ENCODE measurements at regions not wholly inside any gene's neighbourhood (a gene's known extent, or its start where the extent isn't known, plus 50 kb on each side); places are given as distances from the start of the nearest gene placed in this dataset.

- H3K36me3 ChIP-seq (ENCODE audit: control insufficient read depth in 2 of 2, extremely low read depth in 1 of 2, insufficient read depth in 2 of 2, low read length in 2 of 2) = no peaks in the 10 kb centered on the region
- TF ChIP-seq GATA2 (IDR thresholded peaks at IDR 0.05; ENCODE audit: insufficient read depth, insufficient read length, low read depth, low read length) (no peak), CTCF (IDR thresholded peaks at IDR 0.05; ENCODE audit: extremely low read depth in 1 of 2, insufficient read depth in 1 of 2, low read depth in 1 of 2, low read length in 2 of 2) (no peak), POLR2AphosphoS5 (IDR thresholded peaks at IDR 0.05; ENCODE audit: insufficient read depth, low read depth, low read length) (no peak), MAX (IDR thresholded peaks at IDR 0.05; ENCODE audit: insufficient read depth, insufficient read length) (no peak), EZH2 (IDR thresholded peaks at IDR 0.05; ENCODE audit: borderline replicate concordance, low read depth, low read length, severe bottlenecking) (no peak), MYC (IDR thresholded peaks at IDR 0.05; ENCODE audit: low read depth, low read length) (no peak), POLR2A (IDR thresholded peaks at IDR 0.05; ENCODE audit: low read depth, low read length) (no peak)
- H3K4me3 ChIP-seq (replicated peaks in 1 of 3; ENCODE audit: insufficient read depth in 1 of 3, low read depth in 1 of 3, low read length in 3 of 3) = no peak overlapping the region
- ChIA-PET CTCF (no interaction called here), POLR2A (no interaction called here)
- H3K27ac ChIP-seq (ENCODE audit: insufficient read depth, low read depth, low read length) = no peak overlapping the region
- BruUV-seq (replicated peaks) = no TSS peak
- H2AFZ ChIP-seq (ENCODE audit: low read depth, low read length) = no peak overlapping the region
- no peaks in the 10 kb centered on the region for H3K9me1 ChIP-seq (replicated peaks; ENCODE audit: control insufficient read depth, extremely low read depth, insufficient read depth, low read length)
- H3K79me2 ChIP-seq (ENCODE audit: control insufficient read depth, insufficient read depth, low read length) = no peaks in the 10 kb centered on the region
- no peak for FAIRE-seq
- intact Hi-C loops (cut with micrococcal nuclease) (no loop called here), dilution Hi-C loops (cut with MboI; ENCODE audit: extremely low pct_ligation_motif_present, low sequenced_read_pairs) (no loop called here)
- no peaks in the 10 kb centered on the region for H3K27me3 ChIP-seq (ENCODE audit: control insufficient read depth in 2 of 2, insufficient read depth in 2 of 2, low read length in 2 of 2)
- H3K9ac ChIP-seq (replicated peaks; ENCODE audit: extremely low read depth, insufficient read depth, low read length) = no peak overlapping the region
- no peaks in the 10 kb centered on the region for H3K9me3 ChIP-seq (replicated peaks; ENCODE audit: control insufficient read depth, insufficient read depth, low read length)
- no peak for DNase-seq (ENCODE audit: low read depth, low spot score)
- no peak overlapping the region for H3K4me2 ChIP-seq (ENCODE audit: insufficient read depth, low read length)
- no peaks in the 10 kb centered on the region for H4K20me1 ChIP-seq (replicated peaks; ENCODE audit: control insufficient read depth, extremely low read depth, insufficient read depth, low read length)
- H3K4me1 ChIP-seq (ENCODE audit: control insufficient read depth, extremely low read depth, insufficient read depth, low read length) = no peaks in the 10 kb centered on the region
These were observed 111.3 kb upstream of the ABCA1 start for GRCh38 chr9:105039175-105039799.

Data from endothelial cell of umbilical vein (primary cell).